Neuronal stem cell (in vitro differentiated cells): ENCODE measurements at regions not wholly inside any gene's neighbourhood (a gene's known extent, or its start where the extent isn't known, plus 50 kb on each side); places are given as distances from the start of the nearest gene placed in this dataset.

ENCODE experiments used
- DNase-seq: peaks from one replicate; pipeline ENCODE4 v3.0.0-alpha.2; 2013; ENCODE audit warnings: low spot score
- H2AFZ ChIP-seq: one replicate; pipeline ENCODE4 v1.6.1; 2013; ENCODE audit warnings: mild to moderate bottlenecking, low read length, inconsistent platforms
- H2AK5ac ChIP-seq: 2 replicates; pipeline ENCODE4 v1.6.1; 2013; ENCODE audit warnings: low read depth, mild to moderate bottlenecking, inconsistent platforms, low read length, moderate library complexity, mixed read lengths
- H2BK120ac ChIP-seq: 2 replicates; pipeline ENCODE4 v1.6.1; 2013; ENCODE audit warnings: low read depth, mild to moderate bottlenecking, inconsistent platforms, low read length, moderate library complexity, mixed read lengths
- H2BK12ac ChIP-seq: one replicate; pipeline ENCODE4 v1.6.1; 2013; ENCODE audit warnings: low read length, inconsistent platforms
- H2BK15ac ChIP-seq: 2 replicates; pipeline ENCODE4 v1.6.1; 2013; ENCODE audit warnings: mild to moderate bottlenecking, low read length, inconsistent platforms, mixed read lengths
- H2BK5ac ChIP-seq: one replicate; pipeline ENCODE4 v1.6.1; 2013; ENCODE audit warnings: inconsistent platforms, mild to moderate bottlenecking, low read length, moderate library complexity
- H3K14ac ChIP-seq: one replicate; pipeline ENCODE4 v1.6.1; 2013; ENCODE audit warnings: low read length, inconsistent platforms
- H3K18ac ChIP-seq: 2 replicates; pipeline ENCODE4 v1.6.1; 2013; ENCODE audit warnings: low read length, inconsistent platforms
- H3K23ac ChIP-seq: 2 replicates; pipeline ENCODE4 v1.6.1; 2013; ENCODE audit warnings: low read depth, mild to moderate bottlenecking, mixed read lengths, low read length, inconsistent platforms; ENCODE audit not compliant: poor library complexity
- H3K27ac ChIP-seq: replicated peaks from 3 replicates; pipeline ENCODE4 v1.5.1; 2013; ENCODE audit warnings: low read length, inconsistent platforms
- H3K27me3 ChIP-seq, 3 experiments: 2 replicates each; pipeline ENCODE4 v1.6.1; 2013; ENCODE audit warnings: low read length in 3 of 3, mild to moderate bottlenecking in 2 of 3, inconsistent platforms in 1 of 3, low read depth in 1 of 3, mixed read lengths in 1 of 3, moderate library complexity in 1 of 3; ENCODE audit not compliant: control insufficient read depth in 3 of 3, insufficient read depth in 3 of 3
- H3K36me3 ChIP-seq, 2 donors: replicated peaks in 1 of 2; 2 replicates each; pipeline ENCODE4 v1.6.1; 2013; ENCODE audit warnings: low read length in 2 of 2; ENCODE audit not compliant: control insufficient read depth in 2 of 2, insufficient read depth in 2 of 2
- H3K4ac ChIP-seq: 2 replicates; pipeline ENCODE4 v1.6.1; 2013; ENCODE audit warnings: inconsistent platforms, mild to moderate bottlenecking, low read length, moderate library complexity
- H3K4me1 ChIP-seq, 2 donors: 1 replicate in 1 of 2; 2 replicates in 1 of 2; pipeline ENCODE4 v1.6.1; 2013; ENCODE audit warnings: low read length in 2 of 2, low read depth in 1 of 2; ENCODE audit not compliant: control insufficient read depth in 2 of 2, insufficient read depth in 1 of 2
- H3K4me2 ChIP-seq: one replicate; pipeline ENCODE4 v1.6.1; 2013; ENCODE audit warnings: mild to moderate bottlenecking, low read length, inconsistent platforms; ENCODE audit not compliant: insufficient read depth, poor library complexity, severe bottlenecking
- H3K4me3 ChIP-seq, 2 donors: 2 replicates each; pipeline ENCODE4 v1.5.1; 2013; ENCODE audit warnings: low read length in 2 of 2, mild to moderate bottlenecking in 2 of 2, inconsistent platforms in 1 of 2, moderate library complexity in 1 of 2
- H3K79me1 ChIP-seq: one replicate; pipeline ENCODE4 v1.6.1; 2013; ENCODE audit warnings: low read depth, mild to moderate bottlenecking, inconsistent platforms, low read length, moderate library complexity
- H3K9ac ChIP-seq: one replicate; pipeline ENCODE4 v1.6.1; 2013; ENCODE audit warnings: mild to moderate bottlenecking, low read depth, low read length, inconsistent platforms; ENCODE audit not compliant: poor library complexity
- H3K9me3 ChIP-seq, 2 donors: replicated peaks in 1 of 2; 2 replicates each; pipeline versions ENCODE3 to v1.6.1; 2013; ENCODE audit warnings: low read length in 2 of 2, mild to moderate bottlenecking in 2 of 2, inconsistent platforms in 1 of 2, low read depth in 1 of 2, mixed read lengths in 1 of 2, moderate library complexity in 1 of 2; ENCODE audit not compliant: control insufficient read depth in 2 of 2, insufficient read depth in 1 of 2
- H4K8ac ChIP-seq: one replicate; pipeline ENCODE4 v1.6.1; 2013; ENCODE audit warnings: low read depth, mild to moderate bottlenecking, inconsistent platforms, low read length, moderate library complexity
- H4K91ac ChIP-seq: one replicate; pipeline ENCODE4 v1.6.1; 2013; ENCODE audit warnings: low read length, low read depth, mild to moderate bottlenecking, inconsistent platforms; ENCODE audit not compliant: poor library complexity
- WGBS, 2 donors: extraction: QIAGEN DNeasy Blood & Tissue Kit; methylation state at CpG; one replicate each; pipeline ENCODE4 v1.1.7; 2013; ENCODE audit warnings: missing lambda C conversion rate in 2 of 2, mixed read lengths in 1 of 2; ENCODE audit not compliant: insufficient read length in 2 of 2, insufficient replicate concordance in 1 of 2; ENCODE audit errors: extremely low coverage in 2 of 2; 5-methylcytosine and 5-hydroxymethylcytosine counted together

DNA sequence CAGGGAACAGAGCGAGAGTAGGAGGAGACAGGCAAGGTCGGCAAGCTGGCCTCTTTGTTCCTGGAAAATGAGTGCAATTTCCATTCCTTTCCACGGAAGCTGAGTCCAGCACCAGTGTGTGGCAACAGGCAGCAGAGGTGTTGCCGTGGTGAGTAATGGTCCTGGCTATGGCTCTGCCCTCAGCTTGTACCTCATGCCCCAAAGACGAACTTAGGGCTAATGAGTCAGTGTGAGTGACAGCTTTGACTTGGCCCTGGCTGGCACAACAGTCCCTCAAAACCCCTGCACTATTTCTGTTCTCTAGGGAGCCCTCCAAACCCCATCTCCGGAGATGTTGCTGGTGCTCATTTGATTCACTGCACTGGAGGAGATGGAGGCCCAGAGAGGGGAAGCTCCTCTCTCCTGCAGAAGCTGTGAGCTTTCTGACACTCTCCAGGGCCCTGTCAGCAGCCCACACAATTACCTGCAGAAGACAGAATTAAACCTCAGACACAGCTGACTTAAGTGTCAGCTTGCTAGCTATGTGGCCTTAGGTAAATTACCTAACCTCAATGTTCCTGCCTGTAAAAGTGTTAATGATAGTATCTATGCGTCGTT lies 129.9 kb downstream of the TMEM132E start:
- Histone ChIP-seq H2AK5ac (no peak overlapping the region), H3K4me2 (no peak overlapping the region), H2AFZ (no peak overlapping the region), H3K4me1 (peaks cover 0 to 3% of the 10 kb centered on the region in 2 donors), H3K4ac (no peak overlapping the region), H3K27me3 (peaks cover 0 to 2% (median 0%) of the 10 kb centered on the region in 3 experiments), H4K8ac (no peak overlapping the region), H4K91ac (no peak overlapping the region), H2BK15ac (no peak overlapping the region), H3K36me3 (no peaks in the 10 kb centered on the region), H2BK12ac (no peak overlapping the region), H2BK5ac (no peak overlapping the region), H3K4me3 (no peak overlapping the region), H3K79me1 (no peaks in the 10 kb centered on the region), H3K23ac (no peak overlapping the region), H3K14ac (no peak overlapping the region), H3K9me3 (no peaks in the 10 kb centered on the region), H3K27ac (no peak overlapping the region), H3K9ac (no peak overlapping the region), H2BK120ac (no peak overlapping the region), H3K18ac (no peak overlapping the region)
- DNase-seq = no peak
- WGBS, 2 donors = no CpG with 5 or more reads among the region's 8 CpGs

DNA sequence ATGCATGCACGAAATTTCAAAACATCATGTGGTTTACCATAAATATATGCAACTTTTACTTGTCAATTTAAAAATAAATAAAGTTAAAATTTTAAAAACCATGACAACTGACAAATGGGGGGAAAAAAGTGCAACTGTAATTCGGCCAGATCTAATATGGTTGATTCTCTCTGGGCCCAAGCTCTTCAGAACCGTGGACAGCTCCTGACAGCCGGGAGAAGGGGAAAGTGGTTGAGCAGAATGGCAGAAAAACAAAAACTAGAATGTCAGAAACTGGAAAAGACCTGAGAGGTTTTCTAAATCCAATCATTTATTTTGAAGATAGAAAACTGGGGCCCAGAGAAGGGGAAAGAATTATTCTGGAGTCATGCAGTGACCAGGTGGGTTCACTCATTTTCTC lies 126.6 kb downstream of the TMEM132E start:
- Histone ChIP-seq H4K8ac (no peak overlapping the region), H3K23ac (no peak overlapping the region), H4K91ac (no peak overlapping the region), H3K4me2 (no peak overlapping the region), H2BK120ac (no peak overlapping the region), H3K9ac (no peak overlapping the region), H3K18ac (no peak overlapping the region), H3K14ac (no peak overlapping the region), H2BK12ac (no peak overlapping the region), H3K9me3 (no peaks in the 10 kb centered on the region), H2BK15ac (no peak overlapping the region), H3K36me3 (no peaks in the 10 kb centered on the region), H2AK5ac (no peak overlapping the region), H3K27ac (no peak overlapping the region), H3K79me1 (no peaks in the 10 kb centered on the region), H3K4me3 (no peak overlapping the region), H2BK5ac (no peak overlapping the region), H3K27me3 (peaks cover 0 to 2% (median 0%) of the 10 kb centered on the region in 3 experiments), H3K4ac (no peak overlapping the region), H2AFZ (no peak overlapping the region), H3K4me1 (no peaks in the 10 kb centered on the region)
- DNase-seq = peak; percentile 64
- no CpG with 5 or more reads among the region's 4 CpGs for WGBS, 2 donors

DNA sequence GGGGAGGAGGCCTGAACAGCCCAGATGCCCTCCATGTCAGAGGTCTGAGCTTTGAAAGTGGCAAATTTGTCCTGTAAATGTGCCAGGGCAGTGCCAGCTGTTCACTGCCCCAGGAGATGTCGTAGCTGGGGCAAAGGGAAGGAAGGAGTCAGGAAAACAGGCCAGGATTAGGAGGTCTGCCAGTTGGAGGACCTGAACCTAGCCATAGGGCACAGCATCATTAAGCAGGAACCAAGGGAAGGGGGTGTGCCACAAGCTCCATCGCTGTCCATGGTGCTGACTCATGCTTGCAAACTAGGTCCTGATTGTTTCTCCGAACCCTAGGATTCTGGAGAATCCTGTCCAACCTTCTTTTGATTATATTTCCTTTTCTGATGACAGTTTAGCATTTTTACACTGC lies 124.2 kb downstream of the TMEM132E start:
- Histone ChIP-seq H3K36me3 (no peaks in the 10 kb centered on the region), H2BK15ac (no peak overlapping the region), H3K18ac (no peak overlapping the region), H3K9ac (no peak overlapping the region), H4K8ac (no peak overlapping the region), H2AFZ (no peak overlapping the region), H3K4me2 (no peak overlapping the region), H3K4me3 (no peak overlapping the region), H4K91ac (no peak overlapping the region), H3K27ac (no peak overlapping the region), H3K79me1 (no peaks in the 10 kb centered on the region), H3K4ac (no peak overlapping the region), H3K23ac (no peak overlapping the region), H3K14ac (no peak overlapping the region), H2AK5ac (no peak overlapping the region), H2BK120ac (no peak overlapping the region), H2BK5ac (no peak overlapping the region), H2BK12ac (no peak overlapping the region), H3K9me3 (no peaks in the 10 kb centered on the region), H3K4me1 (peaks cover 0 to 7% of the 10 kb centered on the region in 2 donors), H3K27me3 (peaks cover 0 to 2% (median 0%) of the 10 kb centered on the region in 3 experiments)
- no CpG with 5 or more reads among the region's 3 CpGs for WGBS, 2 donors
- peak; percentile 86 for DNase-seq

DNA sequence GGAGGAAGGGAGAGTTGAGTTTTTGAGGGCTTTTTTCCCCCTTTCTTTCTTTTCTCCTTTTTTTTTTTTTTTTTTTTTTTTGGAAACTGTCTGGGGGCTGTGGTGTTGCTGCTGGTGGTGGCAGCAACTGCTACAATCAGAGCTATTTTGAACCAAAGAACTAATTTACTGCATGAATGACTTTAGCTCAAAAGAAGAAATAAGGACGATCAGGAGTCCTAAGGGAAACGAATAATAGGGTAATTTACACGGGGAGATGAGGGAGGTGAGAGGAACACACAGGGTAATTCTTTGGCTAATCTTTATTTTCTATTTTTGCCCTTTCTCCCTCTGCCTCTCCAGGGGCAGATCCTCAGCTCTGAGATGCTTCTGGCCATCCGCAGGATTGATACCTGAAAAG lies 119.8 kb downstream of the TMEM132E start:
- no peaks in the 10 kb centered on the region for H3K27me3 ChIP-seq

More for the DNA sequence above, 119.8 kb downstream of the TMEM132E start:
- H4K91ac ChIP-seq = no peak overlapping the region
- H3K9ac ChIP-seq = no peak overlapping the region
- H2AFZ ChIP-seq = no peak overlapping the region
- H2BK15ac ChIP-seq = no peak overlapping the region
- no peaks in the 10 kb centered on the region for H3K36me3 ChIP-seq
- H3K4me1 ChIP-seq = peaks cover 0 to 7% of the 10 kb centered on the region in 2 donors
- no peak overlapping the region for H3K4me2 ChIP-seq
- DNase-seq = peak; percentile 24
- H3K9me3 ChIP-seq = no peaks in the 10 kb centered on the region
- no peak overlapping the region for H3K14ac ChIP-seq
- H2BK120ac ChIP-seq = no peak overlapping the region
- WGBS, 2 donors = no CpG with 5 or more reads among the region's 4 CpGs
- no peak overlapping the region for H2BK12ac ChIP-seq
- no peak overlapping the region for H2AK5ac ChIP-seq
- H3K4ac ChIP-seq = no peak overlapping the region
- H3K23ac ChIP-seq = no peak overlapping the region
- no peak overlapping the region for H3K27ac ChIP-seq
- no peak overlapping the region for H3K18ac ChIP-seq
- H2BK5ac ChIP-seq = no peak overlapping the region
- no peak overlapping the region for H4K8ac ChIP-seq
- H3K79me1 ChIP-seq = no peaks in the 10 kb centered on the region
- H3K4me3 ChIP-seq = no peak overlapping the region
